CD4-positive, alpha-beta T cell treated with Interleukin-4 for 4 hours (primary cell): ENCODE measurements at regions not wholly inside any gene's neighbourhood (a gene's known extent, or its start where the extent isn't known, plus 50 kb on each side); places are given as distances from the start of the nearest gene placed in this dataset.
"Not testable (repeated sequence)": the region's sequence is repeated elsewhere in the genome, so short reads cannot be mapped to it uniquely, and the experiment has no call there.

Experiments used
- DNase-seq: peaks from one replicate; pipeline ENCODE4 v3.0.0-alpha.2; 2020

DNA sequence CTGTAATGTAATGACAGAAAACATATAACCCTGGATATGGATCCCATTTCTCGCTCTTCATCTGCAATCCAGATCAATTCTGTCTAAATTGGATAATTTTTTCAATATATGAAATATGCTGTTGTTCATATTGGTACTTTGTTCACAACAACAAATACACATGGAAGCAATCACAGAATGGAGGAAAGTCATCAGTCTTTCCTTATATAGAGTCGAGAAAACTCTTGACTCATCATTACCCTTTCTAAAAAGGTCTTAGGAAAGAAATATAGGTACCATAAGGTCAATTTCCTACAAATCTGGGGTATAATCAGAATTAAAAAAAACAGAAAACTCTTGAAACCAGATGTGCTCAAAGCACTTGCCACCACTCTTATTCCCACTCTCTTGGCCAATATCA is 677.6 kb upstream of the ID4 start:
- no peak for DNase-seq

DNA sequence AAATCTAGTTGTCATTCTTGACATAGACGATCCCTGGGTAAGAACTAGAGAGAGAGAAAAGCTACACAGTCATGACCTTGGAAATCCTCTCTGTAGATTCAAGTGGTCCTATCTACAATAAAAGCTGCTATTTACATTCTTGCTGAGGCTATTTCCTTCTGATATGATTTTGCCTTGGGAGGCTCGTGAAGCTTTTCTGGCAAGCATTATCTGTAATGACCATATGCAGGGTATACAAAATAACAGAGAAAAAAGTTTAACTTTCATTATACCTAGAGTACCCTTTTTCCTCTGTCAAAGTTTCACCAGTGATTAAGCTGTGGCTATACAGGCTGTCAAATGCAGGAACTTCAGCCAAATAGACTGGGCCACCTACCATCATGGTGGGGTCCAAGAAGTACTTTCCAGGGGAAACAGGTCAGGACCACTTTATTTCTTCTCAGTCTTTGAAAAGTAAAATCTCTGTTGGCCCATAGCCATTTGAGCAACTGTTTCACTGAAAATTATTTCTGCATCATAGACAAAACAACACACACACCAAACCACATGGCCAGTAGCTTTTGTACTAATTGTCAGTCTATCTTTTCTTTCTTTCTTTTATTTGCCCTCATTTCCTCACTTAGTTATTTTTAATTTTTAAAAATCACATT is 677.0 kb upstream of the ID4 start:
- DNase-seq, result no peak

DNA sequence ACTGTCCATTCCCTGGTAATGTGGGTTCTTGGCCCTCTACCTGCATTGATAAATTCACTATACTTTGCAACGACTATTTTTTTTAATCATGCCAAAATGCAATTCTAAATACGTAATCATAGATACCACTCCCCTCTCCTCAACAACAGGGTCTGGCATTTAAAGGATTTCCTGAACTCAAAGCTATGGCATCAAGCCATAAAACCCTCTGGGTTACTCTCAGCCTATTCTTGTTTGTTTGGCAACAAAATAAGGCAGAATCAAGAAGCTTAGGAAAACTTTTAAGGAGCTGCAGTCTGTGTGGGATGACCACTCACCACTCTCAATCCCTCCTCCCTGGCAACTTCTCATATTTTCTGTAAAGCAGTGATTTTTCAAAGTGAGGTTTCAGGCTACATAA is 669.9 kb upstream of the ID4 start:
- DNase-seq, result no peak

DNA sequence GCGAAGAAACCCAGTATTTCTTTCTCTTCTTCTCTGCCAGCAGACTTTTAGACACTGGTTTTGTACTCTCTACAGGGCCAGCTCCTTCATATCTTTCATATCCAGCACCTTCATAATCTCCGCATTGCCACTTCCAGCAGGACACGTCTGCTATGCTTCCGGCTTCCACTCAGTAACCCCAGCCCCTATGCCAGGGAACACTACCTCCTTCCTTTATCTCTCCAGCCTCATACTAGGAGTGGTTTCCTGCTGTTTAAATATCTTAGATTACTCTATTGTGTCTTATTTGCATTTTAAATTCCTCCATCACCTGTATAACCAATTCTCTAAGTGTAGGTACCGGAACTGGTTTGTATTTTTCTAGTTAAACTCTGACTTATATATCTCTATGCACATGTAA is 667.8 kb upstream of the ID4 start:
- DNase-seq, result no peak

DNA sequence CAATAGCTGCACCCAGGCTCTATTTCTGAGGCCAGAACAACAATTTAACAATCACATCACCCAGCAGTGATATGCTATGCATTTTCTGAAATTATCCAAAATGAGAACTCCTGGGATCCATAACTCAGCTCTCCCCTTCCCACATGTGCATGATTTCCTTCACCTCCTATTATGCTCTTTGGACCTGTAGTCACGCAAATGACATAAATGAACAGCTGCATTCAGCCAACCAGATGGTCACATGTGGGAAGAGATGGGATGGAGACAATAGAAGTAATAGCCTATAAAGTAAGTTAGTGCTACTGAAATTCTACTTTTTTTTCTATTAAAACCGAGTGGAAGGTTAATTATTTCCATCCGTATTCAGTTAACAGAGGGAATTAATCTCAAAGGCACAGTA is 662.1 kb upstream of the ID4 start:
- no peak for DNase-seq

DNA sequence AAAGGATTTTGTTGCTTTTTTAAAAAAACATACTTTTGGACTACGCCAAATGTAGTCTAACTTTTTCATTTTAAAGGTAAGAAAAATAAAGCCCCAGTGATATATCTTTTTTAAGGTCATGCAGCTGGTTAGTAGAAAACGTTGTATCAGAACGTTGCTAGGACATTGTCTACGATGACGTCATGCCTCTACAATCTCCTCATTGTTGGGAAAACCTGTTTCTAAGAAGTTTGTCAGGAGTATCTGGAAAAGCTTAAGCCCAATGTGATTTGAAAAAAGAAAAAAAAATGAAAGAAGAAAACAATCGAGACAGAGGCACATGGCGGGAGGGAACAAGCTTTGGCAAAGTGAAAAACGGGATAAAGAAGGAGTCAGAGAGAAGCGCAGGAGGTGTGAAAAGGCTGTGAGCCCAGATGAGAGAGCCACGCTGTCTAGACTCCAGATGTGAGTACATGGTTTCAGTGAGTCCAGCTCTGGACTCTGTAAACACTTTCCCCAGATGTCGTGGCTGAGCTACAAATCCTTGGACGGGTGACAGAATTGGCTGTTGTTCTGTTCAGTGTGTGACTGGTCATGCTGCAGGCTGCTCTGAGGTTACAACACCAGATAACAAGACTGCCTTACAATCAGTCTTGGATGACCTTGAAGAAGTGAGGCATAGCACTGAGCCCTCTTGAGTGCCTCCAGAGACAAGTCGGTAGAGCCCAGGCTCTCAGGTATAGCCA is 656.7 kb upstream of the ID4 start:
- DNase-seq, result no peak

DNA sequence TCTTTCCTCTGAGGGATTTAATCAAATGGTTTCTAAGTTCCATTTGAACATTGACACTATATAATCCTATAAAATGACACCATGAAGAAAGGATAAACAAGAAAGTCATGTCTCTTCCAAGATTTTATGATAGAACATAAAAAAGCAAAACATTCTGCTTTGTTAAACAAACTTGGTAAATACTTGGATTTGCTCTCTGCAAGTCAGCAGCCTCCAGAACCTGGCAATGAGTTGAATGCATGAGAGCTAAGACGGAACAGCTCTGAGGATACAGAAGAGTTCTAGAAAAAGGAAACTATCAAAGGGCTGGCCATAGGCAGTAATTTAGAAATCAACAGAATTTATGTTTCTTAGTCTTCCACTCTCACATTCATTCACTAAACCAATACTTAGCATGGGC is 656.0 kb upstream of the ID4 start:
- DNase-seq, result no peak

DNA sequence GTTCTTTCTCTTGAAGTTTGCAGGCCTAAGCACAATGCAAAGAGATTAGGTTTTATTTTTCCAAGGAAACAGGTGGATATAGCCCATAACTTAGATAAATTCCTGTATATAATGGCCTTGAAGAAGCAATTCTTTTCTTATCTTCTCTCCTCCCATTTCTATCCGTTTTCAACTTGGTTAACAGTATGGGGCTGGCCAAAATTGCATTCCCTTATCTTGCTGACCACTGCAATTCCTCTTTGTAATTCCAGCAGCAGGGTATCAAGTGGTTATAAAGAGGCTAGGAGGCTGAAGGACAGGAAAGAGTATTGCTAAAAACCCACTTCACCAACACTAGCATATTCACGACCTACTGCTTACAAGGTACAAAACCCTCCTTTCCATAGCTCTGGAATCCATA is 643.5 kb upstream of the ID4 start:
- DNase-seq, result no peak

DNA sequence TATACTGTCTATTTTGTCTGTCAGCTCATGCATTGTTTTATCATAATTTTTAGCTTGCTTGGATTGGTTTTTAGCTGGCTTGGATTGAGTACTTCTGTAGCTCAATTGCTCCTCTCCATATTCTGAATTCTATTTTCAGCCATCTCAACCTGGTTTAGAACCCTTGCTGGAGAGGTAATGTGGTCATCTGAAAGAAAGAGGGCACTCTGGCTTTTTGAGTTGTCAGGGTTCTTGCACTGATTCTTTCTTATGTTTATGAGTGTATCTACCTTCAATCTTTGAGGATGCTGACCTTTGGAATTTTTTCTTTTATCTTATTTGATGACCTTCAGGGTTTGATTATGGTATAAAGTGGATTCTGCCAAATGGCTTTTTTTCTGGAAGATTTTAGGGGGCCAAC is 632.7 kb upstream of the ID4 start:
- DNase-seq, result no peak

DNA sequence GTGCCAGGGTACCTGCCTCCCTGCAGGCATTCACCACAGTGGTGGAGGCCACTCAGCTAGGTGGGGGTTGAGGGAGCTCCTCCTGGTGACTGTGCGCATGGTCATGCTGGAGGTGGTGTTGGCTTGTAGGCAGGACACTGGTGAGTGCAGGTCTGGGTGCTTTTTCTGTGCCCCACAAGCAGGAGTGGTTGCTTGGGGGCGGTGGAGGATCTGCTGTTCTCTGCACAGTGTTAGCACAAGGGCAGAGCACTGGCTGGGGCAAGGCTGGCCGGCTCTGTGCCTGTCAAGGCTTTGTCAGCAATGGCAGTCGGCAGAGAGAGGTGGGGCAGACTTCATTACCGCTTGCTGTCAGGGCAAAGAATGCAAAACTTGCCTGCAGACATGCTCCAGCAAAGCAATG is 632.1 kb upstream of the ID4 start:
- DNase-seq, result no peak

DNA sequence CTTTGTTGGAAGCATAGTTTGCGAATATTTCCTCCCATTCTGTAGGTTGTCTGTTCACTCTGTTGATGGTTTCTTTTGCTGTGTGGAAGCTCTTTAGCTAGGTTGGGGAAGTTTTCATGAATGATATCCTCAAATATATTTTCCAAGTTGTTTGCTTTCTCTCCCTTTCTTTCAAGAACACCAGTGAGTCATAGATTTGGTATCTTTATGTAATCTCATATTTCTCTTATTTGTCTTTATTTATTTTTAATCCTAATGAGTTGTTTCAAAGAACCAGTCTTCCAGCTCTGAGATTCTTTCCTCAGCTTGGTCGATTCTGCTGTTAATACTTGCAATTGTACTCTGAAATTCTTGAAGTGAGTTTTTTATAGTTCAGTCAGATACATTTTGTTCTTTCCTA is 628.0 kb upstream of the ID4 start:
- DNase-seq, result no peak

DNA sequence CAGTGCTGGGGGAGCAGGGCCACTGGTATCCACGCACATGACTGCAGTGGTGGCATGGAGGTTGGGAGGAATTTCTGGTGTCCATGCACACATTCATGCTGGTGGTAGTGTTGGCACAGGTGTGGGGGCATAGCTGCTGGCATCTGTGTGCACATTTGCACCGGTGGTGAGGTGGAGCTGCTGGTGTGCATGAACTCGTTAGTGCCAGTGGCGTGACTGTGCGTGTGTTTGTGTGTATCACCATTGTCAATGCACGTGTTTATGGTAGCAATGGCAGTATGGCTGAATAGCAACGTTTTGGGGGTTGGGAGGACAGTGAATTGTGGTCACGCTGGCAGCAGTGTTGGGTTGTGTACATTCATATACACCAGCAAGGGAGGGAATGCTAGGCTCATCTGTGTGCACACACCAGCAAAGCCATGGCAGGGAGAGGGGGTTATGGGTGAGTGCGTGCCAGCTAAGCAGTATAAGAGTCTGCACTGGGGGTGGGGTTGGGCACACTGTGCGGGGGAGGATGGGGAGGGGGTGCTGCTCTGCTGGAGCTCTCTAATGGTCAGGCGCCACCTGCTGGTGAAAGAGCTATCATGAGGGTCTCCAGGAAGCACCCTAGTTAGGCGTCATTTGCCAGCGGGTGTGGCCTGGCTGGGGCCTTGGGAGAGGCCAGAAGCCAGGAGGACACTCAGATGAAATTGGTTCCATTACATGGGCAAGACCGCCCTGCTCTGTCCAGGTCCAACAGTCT is 626.1 kb upstream of the ID4 start:
- no peak for DNase-seq

DNA sequence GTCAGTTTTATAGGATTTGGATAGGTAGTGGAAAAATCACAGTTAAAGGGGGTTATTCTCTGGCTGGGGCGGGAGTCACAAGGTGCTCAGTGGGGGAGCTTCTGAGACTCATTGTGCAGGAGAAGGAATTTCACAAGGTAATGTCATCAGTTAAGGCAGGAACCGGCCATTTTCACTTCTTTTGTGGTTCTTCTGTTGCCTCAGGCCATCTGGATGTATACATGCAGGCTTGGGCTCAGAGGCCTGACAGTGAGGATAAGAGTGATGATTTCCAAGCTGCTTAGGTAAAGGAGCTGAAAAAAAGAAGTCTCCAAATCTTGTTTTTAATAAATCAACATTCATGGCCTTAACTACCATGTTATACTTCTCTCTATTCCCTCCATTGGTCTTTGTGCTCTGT is 622.9 kb upstream of the ID4 start:
- no peak for DNase-seq

DNA sequence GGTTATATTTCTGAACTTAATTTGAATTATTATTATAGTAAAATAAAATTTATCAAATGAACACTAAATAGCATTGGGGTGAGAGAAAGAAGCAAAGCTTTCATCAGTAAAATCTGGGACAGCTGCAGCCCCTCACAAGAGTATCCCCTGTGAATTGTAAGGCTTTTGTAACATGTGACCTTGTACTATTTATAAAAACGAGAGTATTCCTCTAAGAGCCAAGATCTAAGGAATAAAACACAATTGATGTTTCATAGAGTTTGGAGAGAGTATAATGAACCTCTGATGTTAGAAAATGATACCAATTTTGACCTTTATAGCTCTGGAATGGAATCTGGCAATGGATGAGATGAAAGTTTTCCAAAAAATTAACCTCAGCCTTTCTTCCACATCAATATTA is 617.2 kb upstream of the ID4 start:
- no peak for DNase-seq

DNA sequence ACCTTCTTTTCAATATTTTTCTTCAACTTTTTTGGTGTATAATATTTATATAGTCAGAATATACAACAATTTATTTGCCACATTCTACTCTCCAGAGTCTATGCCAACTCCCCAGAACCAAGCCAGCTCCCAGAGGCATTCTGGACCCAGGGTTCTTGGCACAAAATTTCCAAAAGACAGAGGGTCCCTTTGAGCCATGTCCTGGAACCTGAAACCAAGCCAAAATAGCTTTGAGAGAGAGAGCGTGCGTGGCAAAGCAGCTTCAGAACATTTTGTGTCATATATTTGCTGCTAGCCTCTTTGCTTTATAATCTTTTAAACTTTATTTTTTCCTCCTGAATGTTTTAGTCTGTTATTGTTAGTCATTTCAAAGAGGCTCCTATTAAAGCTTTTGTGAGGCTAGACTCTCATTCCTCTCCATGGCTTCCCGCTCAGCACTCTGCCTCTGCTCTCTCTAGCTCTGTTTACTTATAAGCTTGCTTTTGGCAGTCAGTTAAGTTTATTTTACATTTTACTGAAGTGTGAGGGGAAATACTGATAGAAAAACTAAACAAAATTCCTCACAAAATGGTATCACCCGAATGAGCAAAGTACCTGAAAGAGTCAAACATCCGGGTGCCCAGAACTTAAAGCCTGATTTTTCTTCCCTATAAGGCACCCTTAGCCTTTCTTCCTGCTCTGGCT is 605.1 kb upstream of the ID4 start:
- no peak for DNase-seq

DNA sequence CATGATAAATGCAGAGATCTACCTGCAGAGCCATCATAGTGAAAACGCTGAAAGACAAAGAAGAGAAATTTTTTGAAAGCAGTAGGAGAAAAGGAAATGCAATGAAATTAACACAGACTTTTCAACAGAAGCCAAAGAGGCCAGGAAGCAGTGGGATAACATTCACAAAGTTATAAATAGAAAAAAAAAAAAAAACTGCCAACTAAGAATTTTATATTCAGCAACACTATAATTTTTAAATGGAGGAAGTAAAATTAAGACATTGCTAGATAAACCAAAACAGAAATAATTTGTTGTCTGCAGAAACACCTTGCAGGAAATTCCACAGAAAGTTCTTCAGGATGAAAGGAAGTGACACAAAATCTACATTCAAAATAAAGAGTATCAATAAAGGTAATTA is 591.5 kb upstream of the ID4 start:
- no peak for DNase-seq

DNA sequence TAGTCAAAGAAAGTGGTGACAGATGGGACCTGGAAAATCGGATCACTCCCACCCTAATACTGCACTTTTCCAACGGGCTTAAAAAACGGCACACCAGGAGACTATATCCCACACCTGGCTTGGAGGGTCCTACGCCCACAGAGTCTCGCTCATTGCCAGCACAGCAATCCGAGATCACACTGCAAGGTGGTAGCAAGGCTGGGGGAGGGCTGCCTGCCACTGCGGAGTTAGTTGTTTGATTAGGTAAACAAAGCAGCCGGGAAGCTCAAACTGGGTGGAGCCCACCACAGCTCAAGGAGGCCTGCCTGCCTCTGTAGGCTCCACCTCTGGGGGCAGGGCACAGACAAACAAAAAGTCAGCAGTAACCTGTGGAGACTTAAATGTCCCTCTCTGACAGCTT is 590.0 kb upstream of the ID4 start:
- DNase-seq, result not testable (repeated sequence)

DNA sequence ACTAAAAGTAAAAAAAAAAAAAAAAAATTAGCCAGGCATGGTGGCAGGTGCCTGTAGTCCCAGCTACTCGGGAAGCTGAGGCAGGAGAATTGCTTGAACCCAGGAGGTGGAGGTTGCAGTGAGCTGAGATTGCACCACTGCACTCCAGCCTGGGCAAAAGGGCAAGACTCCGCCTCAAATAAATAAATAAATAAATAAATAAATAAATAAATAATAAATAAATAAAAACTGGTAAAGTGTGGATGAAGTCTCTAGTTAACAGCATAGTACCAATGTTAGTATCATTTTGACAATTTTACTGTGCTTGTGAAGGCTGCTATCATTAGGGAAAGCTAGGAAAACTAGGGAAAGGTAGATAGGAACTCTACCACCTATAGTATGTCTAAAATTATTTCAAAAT is 581.0 kb upstream of the ID4 start:
- DNase-seq, result not testable (repeated sequence)

DNA sequence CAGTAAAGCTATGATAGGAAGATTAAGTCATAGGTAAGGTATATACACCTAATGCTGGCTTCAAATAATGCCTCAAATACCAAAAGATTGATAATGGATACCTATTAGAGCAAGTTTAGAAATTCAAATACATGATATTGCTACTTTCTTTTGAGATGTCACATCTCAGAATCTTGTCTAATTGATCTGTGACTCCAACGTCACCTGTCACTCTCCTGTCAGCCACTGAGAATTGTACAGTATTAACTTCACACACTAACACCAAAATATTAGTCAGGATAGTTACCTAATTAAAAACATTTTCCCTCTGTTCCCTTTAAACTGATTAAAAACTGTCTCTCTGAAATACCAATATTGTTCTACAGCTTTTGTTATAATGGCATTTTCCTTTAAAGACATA is 575.5 kb upstream of the ID4 start:
- DNase-seq, result no peak

DNA sequence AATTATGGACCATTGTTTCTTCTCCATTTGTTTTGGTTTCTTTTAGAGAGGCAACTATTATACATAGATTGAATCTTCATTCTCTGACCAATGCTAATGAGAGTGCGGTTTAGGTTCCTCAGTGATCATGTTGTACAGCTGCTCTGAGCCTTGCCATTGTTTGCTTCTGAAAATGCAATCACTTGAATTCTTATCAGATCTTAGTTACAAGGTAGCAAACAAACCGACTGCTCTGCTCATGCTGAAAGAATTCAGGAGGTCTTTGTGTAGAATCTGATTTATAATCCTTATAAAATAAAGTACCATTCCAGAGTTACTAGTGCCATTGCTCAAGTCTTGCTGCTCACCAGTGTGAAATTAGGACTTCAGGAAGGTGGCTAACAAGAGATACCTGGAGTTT is 569.1 kb upstream of the ID4 start:
- no peak for DNase-seq

DNA sequence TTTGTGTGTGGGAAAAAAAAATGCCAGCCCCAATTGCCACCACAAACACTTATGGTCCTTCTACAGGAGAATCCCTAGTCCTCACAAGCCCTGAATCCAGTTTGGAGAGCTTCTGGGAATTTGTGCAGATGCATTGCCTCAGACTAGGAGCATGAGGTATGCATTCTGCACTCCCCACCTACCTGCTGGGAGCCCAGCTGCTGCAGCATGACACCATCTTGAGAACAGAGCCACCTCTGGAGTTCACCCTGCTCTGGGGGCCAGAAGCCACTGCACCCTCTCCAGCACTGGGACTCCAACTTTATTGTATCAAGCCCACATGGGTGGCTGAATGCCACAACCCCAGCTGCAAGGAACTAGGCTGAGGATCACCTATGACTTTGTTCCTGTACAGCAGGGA is 568.5 kb upstream of the ID4 start:
- no peak for DNase-seq

DNA sequence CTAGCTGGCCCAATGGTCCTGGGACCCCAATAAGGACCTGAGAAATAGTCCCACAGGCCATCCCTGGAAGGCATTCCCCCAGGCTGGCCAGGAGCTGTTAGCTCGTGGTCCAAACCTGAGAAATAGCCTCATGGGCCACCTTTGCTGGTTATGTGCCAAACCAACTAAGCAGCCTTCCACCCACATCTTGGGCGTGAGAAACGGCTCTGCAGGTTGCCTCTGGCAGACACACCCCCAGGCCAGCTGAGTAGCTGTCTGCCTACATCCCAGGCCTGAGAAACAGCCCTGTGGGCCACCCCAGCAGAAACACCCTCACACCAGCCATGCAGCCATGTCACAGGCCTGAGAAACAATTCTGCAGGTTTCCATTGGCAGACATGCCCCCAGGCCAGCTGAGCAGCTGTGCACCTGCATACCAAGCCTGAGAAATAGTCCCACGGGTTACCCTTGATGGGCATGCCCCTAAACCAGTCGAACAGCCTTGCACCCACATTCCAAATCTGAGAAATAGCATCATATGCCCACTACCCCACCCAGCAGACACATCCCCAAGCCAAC is 567.8 kb upstream of the ID4 start:
- DNase-seq, result no peak

DNA sequence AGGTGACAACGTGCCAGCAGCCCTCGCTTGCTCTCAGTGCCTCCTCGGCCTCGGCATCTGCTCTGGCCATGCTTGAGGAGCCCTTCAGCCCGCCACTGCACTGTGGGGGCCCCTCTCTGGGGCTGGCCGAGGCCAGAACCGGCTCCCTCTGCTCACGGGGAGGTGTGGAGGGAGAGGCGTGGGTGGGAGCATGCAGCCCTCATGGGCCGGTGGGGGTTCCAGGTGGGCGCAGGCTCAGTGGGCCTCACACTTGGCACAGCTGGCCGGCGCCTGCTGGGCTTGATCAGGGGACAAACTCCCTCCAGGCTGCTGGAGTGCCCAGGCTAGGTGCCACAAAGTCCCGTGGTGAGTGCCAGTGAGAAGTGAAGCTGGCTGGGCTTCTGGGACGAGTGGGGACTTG is 566.6 kb upstream of the ID4 start:
- DNase-seq, result no peak

DNA sequence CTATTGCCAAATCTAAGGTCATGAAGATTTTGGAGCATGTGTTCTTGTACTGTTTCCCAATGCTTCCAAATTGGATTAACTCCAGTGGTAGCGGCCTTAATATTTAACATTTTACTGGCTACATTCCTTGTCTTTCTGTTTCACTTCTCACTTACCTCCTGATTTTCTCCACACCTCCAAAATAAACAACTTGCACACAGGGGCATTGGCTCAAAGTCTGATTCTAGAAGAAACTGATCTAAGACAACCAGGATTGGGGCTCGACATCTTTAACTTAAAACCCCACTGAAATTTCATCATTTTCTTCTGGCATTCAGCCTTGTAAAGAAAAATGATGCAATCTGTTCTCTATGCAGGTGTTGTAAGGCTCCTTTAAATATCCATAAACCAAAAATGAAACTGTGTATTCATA is 557.9 kb upstream of the ID4 start:
- no peak for DNase-seq
